NT2/D1 (cell line): ENCODE measurements at regions not wholly inside any gene's neighbourhood (a gene's known extent, or its start where the extent isn't known, plus 50 kb on each side); places are given as distances from the start of the nearest gene placed in this dataset.

ENCODE experiments used
- SUZ12 ChIP-seq: IDR thresholded peaks from 2 replicates; pipeline ENCODE4 v1.6.1; 2011; ENCODE audit not compliant: insufficient read length, insufficient read depth; ENCODE audit errors: extremely low read depth
- YY1 ChIP-seq: IDR thresholded peaks from 2 replicates; pipeline ENCODE4 v1.6.1; 2011; ENCODE audit not compliant: insufficient read length, insufficient read depth
- ZNF274 ChIP-seq: IDR thresholded peaks from 2 replicates; pipeline ENCODE4 v1.6.1; 2011; ENCODE audit warnings: mild to moderate bottlenecking, low read depth, low read length

DNA sequence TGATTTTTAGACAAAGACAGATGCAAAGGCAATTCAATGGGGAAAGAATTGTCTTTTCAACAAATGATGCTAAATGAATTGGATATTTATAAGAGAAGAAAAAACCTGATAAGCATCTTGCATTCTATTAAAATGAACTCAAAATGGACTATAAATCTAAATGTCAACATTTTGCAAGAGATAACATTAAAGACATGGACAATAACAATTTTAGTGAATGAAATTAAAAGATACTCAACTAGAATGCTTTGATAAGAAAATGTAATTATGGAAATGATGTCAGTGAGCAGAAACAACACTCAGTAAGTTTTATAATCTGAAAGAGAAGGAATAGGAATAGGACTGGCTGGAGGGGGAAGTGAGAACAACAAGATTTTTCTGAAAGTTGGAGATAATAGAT lies 421.7 kb downstream of the C6orf118 start:
- TF ChIP-seq YY1 (no peak), ZNF274 (no peak), SUZ12 (no peak)
